GM19372 (cell line): ENCODE measurements at regions not wholly inside any gene's neighbourhood (a gene's known extent, or its start where the extent isn't known, plus 50 kb on each side); places are given as distances from the start of the nearest gene placed in this dataset.
A peak's percentile ranks its signal among the peaks of the same experiment; 100 is the strongest.
"Not testable (repeated sequence)": the region's sequence is repeated elsewhere in the genome, so short reads cannot be mapped to it uniquely, and the experiment has no call there.

Source experiments
- ATAC-seq: cut with Tn5 transposase; IDR thresholded peaks from one replicate; pipeline ENCODE4 v1.9.1; 2021; ENCODE audit warnings: mild to moderate bottlenecking, low read depth, moderate library complexity; ENCODE audit not compliant: unreplicated experiment

- no peak for ATAC-seq
These were observed 299.3 kb upstream of the ECI2 start for GRCh38 chr6:4434655-4435054.

- ATAC-seq: no peak
These were observed 297.8 kb upstream of the ECI2 start for GRCh38 chr6:4433199-4433598.

GRCh38 chr6:4426968-4427367, 291.6 kb upstream of the ECI2 start:
- ATAC-seq: no peak

GRCh38 chr6:4421837-4422236, 286.5 kb upstream of the ECI2 start:
- ATAC-seq: no peak

GRCh38 chr6:4420160-4420865, 284.9 kb upstream of the ECI2 start:
- no peak for ATAC-seq

- ATAC-seq: no peak
These were observed 280.2 kb upstream of the ECI2 start for GRCh38 chr6:4415549-4415948.

- not testable (repeated sequence) for ATAC-seq
These were observed 278.7 kb upstream of the ECI2 start for GRCh38 chr6:4414078-4414477.

GRCh38 chr6:4413073-4413472, 277.7 kb upstream of the ECI2 start:
- no peak for ATAC-seq

- ATAC-seq: no peak
These were observed 277.1 kb upstream of the ECI2 start for GRCh38 chr6:4412488-4412887.

GRCh38 chr6:4412077-4412476, 276.7 kb upstream of the ECI2 start:
- no peak for ATAC-seq

GRCh38 chr6:4407710-4408109, 272.3 kb upstream of the ECI2 start:
- ATAC-seq: peak; percentile 97

- ATAC-seq: no peak
These were observed 270.3 kb upstream of the ECI2 start for GRCh38 chr6:4405621-4406212.

- ATAC-seq: no peak
These were observed 269.0 kb upstream of the ECI2 start for GRCh38 chr6:4404415-4404814.

GRCh38 chr6:4403828-4404227, 268.5 kb upstream of the ECI2 start:
- ATAC-seq: no peak

GRCh38 chr6:4403023-4403752, 267.8 kb upstream of the ECI2 start:
- ATAC-seq: no peak

- no peak for ATAC-seq
These were observed 267.2 kb upstream of the ECI2 start for GRCh38 chr6:4402477-4402976.

- ATAC-seq: no peak
These were observed 266.3 kb upstream of the ECI2 start for GRCh38 chr6:4401408-4402368.

GRCh38 chr6:4399656-4400055, 264.3 kb upstream of the ECI2 start:
- no peak for ATAC-seq

- no peak for ATAC-seq
These were observed 263.4 kb upstream of the ECI2 start for GRCh38 chr6:4398791-4399190.

- no peak for ATAC-seq
These were observed 261.9 kb upstream of the ECI2 start for GRCh38 chr6:4397307-4397706.
